GM21423 (cell line): ENCODE measurements at regions not wholly inside any gene's neighbourhood (a gene's known extent, or its start where the extent isn't known, plus 50 kb on each side); places are given as distances from the start of the nearest gene placed in this dataset.

Experiments used
- ATAC-seq: cut with Tn5 transposase; IDR thresholded peaks from one replicate; pipeline ENCODE4 v1.9.1; 2021; ENCODE audit warnings: mild to moderate bottlenecking, moderate library complexity; ENCODE audit not compliant: unreplicated experiment

DNA sequence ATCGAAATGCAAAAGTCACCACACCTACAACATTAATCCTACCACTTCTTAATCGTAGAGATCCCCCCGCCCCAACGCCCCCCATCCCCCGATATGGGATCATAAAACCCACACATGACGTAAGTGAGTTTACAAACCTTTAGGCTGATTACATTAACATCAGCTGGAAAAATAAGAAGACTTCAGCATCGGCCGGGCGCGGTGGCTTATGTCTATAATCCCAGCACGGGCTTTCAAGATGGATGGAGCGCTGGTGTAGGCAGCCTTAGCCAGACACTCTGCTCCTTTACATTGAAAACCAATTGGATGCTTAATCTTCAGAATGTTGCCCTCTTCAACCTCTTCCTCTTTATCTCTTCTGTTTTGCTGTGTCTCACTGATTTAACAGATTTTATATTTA lies 1376.0 kb downstream of the MAT2B start:
- no peak for ATAC-seq

DNA sequence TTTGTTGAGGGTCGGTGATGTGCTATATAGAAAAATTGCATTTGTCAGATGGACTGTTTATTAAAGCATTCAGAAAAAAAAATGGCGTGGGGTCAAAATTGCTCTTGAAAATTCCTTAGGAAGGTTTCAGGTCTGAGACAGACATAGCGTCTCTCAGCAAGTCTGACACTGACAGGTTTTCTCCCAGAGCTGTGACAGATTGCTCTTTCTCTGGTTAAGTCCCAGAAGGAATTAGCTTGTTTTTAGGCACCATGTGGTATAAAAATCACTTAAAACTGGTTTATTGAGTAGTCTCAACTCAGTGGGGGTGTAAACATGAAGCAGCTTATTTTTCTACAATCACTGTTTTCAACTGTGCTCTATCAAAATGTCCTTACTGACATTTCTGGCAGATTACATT lies 1379.8 kb downstream of the MAT2B start:
- no peak for ATAC-seq

DNA sequence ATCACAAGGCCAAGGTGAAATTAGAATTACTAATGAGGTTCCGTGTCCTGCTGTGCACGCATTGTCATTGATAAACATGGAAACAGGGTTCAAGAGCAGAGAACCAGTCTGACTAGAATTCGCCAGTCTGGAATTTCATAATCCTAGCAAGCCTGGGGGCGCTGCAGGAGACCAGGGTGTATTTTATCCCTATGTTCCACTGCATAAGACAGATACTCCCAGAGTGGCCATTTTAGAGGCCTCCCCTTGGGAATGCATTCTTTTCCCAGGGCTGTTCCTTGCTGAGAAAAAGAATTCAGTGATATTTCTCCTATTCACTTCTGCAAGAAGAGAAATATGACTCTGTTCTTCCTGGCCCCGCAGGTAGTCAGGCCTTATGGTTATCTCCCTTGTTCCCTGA lies 1387.7 kb downstream of the MAT2B start:
- no peak for ATAC-seq

DNA sequence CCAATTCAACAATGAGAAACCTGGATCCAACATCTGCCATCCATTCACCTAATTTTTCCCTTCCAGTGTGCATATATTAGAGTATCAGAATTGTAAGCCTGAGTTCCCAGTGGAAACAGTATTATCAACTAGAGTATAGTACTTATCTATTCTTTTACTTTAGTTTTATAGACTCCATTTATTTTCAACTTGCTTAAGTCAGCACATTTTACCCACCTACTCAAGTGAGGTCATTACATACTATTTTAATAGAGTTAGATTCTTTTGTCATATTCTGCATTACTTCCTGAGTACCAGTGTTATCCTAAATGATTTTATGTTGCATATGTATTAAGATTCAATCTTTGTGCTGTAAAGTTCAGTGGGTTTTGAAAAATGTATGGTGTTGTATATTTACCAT lies 1393.3 kb downstream of the MAT2B start:
- no peak for ATAC-seq

DNA sequence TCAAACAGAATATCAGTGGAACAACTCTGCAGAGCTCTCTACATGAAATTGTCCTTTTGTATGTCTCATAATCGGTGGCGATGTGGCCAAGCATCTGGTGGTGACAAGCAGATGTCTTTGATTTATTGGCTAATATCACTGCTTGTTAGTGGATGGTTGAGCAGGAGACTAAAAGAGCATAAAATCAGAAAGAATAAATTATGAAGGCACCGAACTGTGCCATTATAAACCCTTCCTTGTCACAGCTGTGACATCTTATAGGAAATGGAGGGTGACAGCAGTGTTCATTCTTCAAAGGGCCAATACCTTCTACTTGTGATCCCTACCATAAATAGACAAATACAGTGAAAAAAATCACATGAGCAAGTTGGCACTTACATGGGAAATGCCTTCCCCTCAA lies 1404.3 kb downstream of the MAT2B start:
- ATAC-seq = no peak

DNA sequence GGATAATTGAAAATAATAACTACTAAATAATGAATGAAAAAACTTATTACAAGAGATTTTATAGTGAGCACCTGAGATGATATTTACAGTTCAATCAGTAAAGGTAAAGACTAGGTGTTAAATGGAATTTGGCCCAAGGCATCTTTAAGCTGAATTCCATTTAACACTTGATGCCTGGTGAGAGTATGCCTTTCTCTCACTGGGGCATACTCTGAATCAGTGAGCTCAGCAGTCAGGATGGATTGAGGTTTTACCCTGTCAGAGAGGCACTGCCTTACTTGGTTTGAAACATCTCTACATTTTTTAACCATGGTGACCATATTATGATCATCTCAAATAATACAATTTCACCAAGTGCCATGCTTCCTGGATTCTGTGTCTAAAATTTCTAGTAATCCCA lies 1416.3 kb downstream of the MAT2B start:
- no peak for ATAC-seq

DNA sequence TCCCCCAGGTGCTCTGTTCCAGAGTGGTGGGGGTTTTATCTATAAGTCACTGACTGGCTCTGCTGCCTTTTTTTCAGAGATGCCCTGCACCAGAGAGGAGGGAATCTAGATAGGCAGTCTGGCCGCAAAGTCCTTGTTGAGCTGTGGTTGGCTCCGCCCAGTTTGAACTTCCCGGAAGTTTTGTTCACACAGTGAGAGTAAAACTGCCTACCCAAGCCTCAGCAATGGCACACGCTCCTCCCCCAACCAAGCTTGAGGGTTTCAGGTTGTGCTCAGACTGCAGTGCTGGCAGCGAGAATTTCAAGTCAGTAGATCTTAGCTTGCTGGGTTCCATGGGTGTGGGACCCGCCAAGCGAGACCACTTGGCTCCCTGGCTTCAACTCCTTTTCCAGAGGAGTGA lies 1428.6 kb downstream of the MAT2B start:
- no peak for ATAC-seq

DNA sequence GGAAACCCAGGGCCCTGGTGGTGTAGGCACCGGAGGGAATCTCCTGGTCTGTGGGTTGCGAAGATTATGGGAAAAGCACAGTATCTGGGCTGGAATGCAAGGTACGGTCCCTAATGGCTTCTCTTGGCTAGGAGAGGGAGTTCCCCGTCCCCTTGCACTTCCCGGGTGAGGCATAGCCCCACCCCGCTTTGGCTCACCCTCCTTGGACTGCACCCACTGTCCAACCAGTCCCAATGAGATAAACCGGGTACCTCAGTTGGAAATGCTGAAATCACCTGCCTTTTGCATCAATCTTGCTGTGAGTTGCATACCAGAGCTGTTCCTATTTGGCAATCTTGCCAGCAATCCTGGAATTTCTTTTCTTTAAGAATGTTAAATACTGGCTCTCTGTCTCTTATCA lies 1429.1 kb downstream of the MAT2B start:
- ATAC-seq = no peak

DNA sequence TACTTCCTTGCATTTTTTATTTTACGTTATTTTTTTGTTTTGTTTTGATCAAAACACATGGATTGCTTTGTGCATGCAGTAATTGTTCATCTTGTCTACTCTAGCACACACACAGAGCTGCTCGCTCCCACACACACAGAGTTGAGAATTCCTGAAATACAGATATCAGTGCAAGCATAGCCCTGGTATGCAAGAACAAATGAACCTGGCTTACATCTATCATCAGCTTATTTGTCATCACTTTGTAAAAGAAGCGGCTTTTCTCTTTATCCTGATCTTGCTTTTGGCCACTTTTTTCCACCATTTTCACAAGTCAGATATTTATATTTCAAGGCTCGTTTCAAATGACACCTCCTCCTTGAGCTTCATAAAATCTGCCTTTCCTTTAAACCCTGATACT lies 1435.7 kb downstream of the MAT2B start:
- no peak for ATAC-seq

DNA sequence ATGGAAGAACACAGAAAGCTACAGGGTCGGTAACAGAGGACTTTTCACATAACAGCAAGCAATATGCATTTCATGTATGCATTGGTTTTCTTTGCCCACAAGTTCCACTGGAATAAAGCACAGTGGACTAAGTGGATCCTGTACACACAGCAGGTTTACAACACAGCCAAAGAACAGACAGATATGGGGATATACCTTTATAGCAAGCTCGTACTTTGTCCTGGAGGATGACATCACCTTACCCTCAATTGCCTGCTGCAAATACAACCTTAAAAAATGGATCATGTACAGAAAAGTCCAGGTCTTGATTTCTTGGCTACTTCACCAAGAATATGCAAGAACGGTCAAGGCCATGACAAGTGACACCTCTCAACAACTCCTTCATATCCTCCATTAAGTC lies 1445.5 kb downstream of the MAT2B start:
- ATAC-seq = no peak

DNA sequence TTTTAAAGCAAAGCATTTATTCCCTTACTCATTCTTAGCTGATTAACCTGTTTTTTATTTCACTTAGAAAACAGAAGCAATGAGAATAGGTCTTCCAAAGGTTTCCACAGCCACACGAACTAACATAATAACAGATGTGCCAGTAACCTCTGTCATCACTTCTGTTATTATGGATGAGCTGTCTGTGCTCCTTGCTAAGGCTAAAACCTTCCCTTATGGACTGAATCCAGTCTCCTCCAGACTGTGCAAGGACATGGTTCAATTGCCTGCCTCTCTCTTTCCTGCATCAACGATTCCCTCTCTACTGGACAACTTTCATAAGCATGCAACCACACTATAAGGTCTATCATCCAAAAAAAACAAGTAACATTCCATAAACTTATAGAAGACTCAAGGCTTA lies 1446.2 kb downstream of the MAT2B start:
- no peak for ATAC-seq

DNA sequence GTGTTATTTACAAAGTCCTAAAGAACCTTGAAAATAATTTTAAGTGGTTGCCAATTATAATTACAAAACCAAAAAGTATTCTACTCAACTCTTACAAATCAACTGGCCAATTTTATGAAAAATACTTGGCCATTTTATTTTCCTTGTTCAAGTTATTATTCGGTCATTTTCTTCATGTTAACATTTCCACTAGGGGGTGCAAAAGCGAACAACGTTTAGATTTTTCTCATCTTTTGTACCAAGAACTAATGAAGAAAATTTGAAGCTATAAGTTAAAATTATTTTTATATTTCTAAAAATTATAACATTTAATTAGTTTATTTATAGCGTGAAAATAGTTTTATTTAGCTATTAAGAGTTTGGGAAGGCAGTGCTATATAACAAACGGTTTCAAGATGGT lies 1453.3 kb downstream of the MAT2B start:
- ATAC-seq = no peak

DNA sequence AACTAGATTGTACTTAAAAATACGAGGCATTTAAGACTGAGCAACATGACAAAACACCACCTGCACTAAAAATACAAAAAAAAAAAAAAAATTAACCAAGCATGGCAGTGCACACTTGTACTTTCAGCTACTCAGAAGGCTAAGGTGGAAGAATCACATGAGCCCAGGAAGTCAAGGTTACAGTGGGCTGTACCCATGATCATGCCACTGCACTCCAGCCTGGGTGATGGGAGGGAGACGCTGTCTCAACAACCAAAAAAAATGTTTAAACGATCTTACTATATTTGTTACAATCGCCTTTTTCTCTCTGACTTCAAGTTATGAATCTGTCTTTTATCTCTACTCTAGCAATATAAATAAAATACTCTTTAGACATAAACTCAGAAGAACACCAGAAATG lies 1454.3 kb downstream of the MAT2B start:
- ATAC-seq = no peak

DNA sequence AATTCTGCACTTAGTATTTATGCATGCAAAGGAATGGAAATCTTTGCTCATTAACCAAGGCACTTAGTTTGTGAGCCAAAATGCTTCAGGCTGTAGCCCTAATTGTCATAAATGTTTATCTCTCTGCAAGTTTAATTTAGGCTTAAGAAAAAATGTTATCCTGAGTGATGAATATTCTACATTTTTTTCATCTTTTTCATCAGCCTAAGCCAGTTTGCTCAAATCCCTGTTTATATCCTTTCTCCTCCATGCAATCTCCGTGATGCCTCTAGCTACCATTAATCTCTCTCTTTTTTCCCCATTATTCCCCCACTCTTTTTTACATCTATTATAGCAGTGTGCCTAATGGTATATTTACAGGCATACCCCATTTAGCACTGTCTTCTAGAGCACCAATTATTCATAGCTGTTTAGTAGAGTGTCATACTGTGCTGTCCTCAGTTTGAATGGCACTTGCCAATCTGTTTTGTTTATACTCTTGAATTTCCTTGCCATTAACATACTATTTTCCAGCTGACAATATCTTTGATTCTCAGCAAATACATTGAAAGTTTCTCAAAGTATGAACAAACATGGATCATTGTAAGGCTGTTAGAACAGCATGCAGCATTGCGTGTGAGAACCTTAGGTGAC lies 1457.0 kb downstream of the MAT2B start:
- ATAC-seq = no peak

DNA sequence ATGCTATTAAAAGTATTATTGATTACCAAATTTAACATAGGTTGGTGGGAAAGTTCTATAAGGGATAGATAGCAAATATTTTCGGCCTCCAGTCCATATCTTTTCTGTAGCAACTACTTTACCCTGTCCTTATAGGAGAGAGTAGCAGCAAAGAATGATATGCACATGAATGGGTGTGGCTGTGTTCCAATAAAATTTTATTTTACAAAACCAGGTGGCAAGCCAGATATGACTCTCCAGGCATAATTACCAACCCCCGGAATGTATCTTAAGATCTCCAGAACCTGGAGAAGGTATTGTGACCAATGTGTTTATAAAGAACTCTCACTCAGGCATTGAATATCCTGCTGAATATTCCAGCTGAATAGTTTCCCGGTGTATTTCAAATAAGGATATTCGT lies 1461.2 kb downstream of the MAT2B start:
- ATAC-seq = no peak

DNA sequence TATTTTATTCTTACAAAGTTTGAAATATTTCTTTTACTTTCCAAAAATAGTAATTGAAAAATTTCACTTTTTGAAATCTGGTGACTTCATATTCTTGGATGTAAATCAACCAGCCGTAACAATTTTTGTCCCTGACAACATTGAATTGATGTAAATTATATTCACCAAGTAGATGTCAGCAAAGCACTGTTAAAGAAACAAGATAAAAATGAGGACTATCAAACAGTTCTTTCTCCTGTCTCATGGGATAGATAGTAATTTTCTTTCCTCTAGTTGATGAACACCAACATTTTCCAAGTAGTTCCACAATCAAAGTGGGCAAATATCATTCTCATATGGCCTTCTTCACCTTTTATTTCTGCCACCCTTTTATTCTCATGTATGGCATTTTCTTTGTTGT lies 1461.9 kb downstream of the MAT2B start:
- ATAC-seq = no peak

DNA sequence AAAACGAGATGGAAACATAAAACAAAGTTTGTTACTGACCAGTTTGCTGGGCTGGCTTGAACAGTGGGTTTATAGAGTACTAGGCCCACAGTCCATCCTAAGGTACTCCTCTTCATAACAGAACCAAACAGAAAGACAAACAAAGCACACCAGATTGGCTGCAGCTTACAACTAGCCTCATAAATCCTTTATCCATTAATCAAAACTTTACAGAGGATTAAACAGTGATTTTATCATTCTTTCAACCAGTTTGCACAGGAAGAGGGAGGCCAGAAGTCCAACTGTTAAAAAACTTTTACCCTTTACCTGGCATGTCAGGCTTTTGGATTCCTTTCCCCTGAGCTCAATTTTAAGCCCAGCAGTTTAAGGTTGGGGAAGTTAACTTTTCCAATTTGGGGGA lies 1467.6 kb downstream of the MAT2B start:
- no peak for ATAC-seq

DNA sequence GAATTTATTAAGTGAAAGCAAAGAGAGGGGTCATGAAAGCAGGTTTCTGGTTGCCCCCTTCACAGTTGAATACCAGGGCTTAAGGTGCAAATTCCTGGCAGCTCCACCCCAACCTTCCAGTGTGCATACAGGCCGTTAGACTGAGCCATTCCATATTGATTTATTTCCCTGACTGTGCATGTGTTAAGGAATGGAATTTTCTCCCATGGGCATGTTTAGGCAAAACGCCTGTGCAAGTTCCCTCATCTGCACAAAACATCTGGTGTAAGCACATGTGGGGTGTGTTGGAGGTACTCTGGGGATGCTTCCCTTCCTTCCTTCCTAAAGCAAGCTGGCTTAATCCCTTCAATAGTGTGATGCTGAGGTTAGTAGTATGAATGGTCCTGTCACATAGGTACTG lies 1470.6 kb downstream of the MAT2B start:
- no peak for ATAC-seq

DNA sequence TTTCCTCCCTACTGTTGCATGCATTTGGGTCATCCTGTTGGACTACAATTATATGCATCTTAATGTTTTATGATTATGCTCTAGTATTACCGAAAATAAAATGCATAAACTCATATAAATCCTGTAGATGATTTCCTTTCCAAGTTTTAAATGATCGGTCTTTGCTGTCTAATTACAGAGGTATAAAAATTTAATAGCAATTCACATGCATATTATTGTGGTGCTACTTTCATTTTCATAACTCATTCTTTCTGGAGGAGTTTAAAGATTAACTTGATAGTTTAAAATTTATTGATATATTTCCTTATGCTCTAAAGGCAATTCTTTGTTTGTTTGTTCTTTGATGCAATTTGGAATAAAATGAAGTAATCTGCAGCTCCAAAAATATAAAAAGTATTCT lies 1475.1 kb downstream of the MAT2B start:
- ATAC-seq = no peak

DNA sequence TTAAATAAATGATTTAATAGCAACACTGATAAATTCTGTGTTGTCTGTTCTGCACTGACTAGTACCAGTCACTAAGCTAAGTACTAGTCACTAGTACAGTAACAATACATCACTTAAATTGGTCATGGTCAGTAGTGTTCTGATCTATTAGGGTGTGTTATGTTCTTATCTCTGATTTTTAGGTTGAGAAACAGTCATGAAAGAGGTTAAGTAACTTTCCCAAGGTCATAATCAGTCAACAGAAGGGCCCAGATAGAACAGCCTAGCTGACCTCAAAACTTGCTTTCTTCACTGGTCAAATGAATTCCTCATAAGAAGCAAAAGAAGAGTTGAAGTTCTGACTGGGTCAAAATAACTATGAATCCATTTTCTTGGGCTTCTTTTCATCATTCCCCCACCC lies 1492.7 kb downstream of the MAT2B start:
- no peak for ATAC-seq

DNA sequence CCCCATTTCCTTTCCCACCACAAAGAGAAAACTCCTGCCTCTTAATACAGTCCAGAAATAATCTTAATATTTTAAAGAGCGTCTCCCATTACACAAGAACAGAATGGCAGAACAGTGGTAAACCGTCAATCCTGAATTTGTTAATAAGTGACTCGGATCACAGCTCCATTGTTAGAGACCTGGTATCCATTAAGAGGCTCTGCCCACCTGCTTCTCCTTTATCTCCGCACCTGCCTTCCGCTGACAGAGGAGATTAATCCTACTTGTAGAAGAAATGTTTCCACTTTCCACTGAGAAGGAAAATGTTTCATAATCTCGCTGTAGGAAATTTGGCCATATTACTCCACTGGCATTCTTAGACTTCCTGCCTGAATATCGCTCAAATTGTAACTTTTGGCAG lies 1493.2 kb downstream of the MAT2B start:
- ATAC-seq = no peak

DNA sequence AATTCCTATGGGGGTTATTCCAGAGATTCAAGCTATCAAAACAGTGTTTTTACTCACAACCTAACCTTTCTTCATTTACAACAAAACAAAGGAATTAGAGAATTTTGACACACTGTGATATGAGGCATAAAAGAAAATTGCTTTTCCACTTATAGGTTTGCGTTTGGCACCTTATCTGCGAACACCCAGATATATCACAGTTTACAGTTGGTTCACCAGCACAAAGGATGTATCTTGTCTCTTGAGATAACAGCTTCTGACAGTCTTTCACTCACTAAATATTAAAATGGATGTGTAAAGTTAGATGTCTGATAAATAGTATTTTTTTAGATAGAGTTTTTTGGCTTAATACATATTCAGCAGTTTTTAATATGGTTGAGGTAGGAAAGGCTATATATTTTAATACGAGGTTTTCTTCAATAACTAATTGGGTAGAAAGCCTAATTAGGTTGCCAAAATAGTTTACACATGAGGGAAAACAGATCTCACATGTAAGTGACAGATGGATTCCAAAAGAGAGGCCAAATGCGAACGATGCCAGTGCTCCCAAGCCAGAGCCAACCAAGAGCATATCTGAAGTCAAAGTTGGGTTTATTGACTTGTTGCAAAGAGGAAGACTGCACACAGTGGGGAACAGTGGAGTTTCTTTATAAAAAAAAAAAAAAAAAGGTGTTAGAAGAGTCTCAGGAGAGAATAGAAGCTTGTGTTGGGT lies 1495.2 kb downstream of the MAT2B start:
- no peak for ATAC-seq

DNA sequence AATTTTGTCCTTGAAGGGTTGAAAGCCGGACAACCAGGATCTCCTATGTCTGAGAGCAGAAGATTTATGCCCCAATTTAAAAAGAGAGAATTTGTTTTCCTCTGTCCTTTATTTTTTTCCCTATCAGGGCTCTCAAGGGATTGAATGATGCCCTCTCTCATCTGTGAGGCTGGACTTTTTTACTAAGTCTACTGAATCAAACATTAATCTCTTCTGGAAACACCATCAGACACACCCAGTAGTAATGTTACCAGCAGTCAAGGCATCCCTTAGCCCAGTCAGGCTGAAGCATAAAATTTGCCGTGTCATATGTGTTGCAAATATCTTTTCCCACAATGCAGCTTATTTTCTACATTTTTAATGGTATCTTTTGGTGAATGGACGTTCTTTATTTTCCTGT lies 1497.9 kb downstream of the MAT2B start:
- no peak for ATAC-seq
